HL-60 (cell line): ENCODE measurements at regions not wholly inside any gene's neighbourhood (a gene's known extent, or its start where the extent isn't known, plus 50 kb on each side); places are given as distances from the start of the nearest gene placed in this dataset.

Source experiments
- DNase-seq, 2 experiments: peaks; one replicate each; pipeline ENCODE4 v3.0.0-alpha.2; 2010 to 2020; ENCODE audit warnings: low read depth in 1 of 2, low spot score in 1 of 2
- H3K27ac ChIP-seq: fragments of 250-450 bp; sonication (Bioruptor Pico); replicated peaks from 2 replicates; pipeline ENCODE4 v1.5.1; 2020; ENCODE audit warnings: mild to moderate bottlenecking, moderate library complexity
- H3K27me3 ChIP-seq: fragments of 250-450 bp; sonication (Bioruptor Pico); 2 replicates; pipeline ENCODE4 v1.5.1; 2021; ENCODE audit warnings: mild to moderate bottlenecking, moderate library complexity; ENCODE audit not compliant: insufficient read depth, poor library complexity, severe bottlenecking
- H3K4me3 ChIP-seq: replicated peaks from 2 replicates; pipeline ENCODE4 v1.5.1; 2011; ENCODE audit warnings: mild to moderate bottlenecking, control low read depth, low read length; ENCODE audit not compliant: insufficient read depth
- GABPA ChIP-seq: IDR thresholded peaks from 2 replicates; pipeline ENCODE4 v1.6.1; 2012; ENCODE audit warnings: low read depth
- POLR2AphosphoS5 ChIP-seq: IDR thresholded peaks from 2 replicates; pipeline ENCODE4 v1.6.1; 2012; ENCODE audit warnings: low read depth
- SPI1 ChIP-seq: IDR thresholded peaks from 2 replicates; pipeline ENCODE4 v1.6.1; 2012; ENCODE audit warnings: low read depth, mild to moderate bottlenecking, borderline replicate concordance
- TF ChIP-seq, protein P1 (sequence below): IDR thresholded peaks from one replicate; pipeline ENCODE4 v1.5.1; 2011; ENCODE audit warnings: low read length, control low read depth, inconsistent platforms; ENCODE audit not compliant: insufficient read depth
- TF ChIP-seq, protein P2 (sequence below): IDR thresholded peaks from 2 replicates; pipeline ENCODE4 v1.6.1; 2012; ENCODE audit warnings: low read depth; ENCODE audit not compliant: insufficient replicate concordance

DNA sequence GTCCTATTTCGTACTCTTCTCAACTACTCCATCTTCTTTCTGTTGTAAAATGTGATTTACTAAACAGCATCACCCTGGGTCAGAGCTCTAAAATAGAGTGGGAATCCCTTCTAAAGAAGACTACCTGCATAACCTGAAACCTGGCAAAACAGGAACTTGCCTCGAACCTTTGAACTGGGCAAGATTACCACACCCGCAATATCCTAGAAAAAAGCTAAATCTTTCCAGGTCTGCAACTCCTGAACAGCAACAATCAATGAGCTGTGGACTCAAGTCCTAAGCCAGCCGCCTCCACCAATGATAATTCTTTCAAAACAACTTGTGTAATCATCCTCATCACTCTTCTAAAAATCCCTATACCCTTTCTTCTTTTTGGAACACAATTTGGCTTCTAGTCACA, 824.2 kb upstream of the COBL start:
- DNase-seq = no peak
- Histone ChIP-seq H3K4me3 (no peak overlapping the region), H3K27me3 (no peaks in the 10 kb centered on the region), H3K27ac (no peak overlapping the region)
- TF ChIP-seq SPI1 (no peak), POLR2AphosphoS5 (no peak), GABPA (no peak)
- TF ChIP-seq, protein P1, sequence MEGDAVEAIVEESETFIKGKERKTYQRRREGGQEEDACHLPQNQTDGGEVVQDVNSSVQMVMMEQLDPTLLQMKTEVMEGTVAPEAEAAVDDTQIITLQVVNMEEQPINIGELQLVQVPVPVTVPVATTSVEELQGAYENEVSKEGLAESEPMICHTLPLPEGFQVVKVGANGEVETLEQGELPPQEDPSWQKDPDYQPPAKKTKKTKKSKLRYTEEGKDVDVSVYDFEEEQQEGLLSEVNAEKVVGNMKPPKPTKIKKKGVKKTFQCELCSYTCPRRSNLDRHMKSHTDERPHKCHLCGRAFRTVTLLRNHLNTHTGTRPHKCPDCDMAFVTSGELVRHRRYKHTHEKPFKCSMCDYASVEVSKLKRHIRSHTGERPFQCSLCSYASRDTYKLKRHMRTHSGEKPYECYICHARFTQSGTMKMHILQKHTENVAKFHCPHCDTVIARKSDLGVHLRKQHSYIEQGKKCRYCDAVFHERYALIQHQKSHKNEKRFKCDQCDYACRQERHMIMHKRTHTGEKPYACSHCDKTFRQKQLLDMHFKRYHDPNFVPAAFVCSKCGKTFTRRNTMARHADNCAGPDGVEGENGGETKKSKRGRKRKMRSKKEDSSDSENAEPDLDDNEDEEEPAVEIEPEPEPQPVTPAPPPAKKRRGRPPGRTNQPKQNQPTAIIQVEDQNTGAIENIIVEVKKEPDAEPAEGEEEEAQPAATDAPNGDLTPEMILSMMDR = no peak
- TF ChIP-seq, protein P2, sequence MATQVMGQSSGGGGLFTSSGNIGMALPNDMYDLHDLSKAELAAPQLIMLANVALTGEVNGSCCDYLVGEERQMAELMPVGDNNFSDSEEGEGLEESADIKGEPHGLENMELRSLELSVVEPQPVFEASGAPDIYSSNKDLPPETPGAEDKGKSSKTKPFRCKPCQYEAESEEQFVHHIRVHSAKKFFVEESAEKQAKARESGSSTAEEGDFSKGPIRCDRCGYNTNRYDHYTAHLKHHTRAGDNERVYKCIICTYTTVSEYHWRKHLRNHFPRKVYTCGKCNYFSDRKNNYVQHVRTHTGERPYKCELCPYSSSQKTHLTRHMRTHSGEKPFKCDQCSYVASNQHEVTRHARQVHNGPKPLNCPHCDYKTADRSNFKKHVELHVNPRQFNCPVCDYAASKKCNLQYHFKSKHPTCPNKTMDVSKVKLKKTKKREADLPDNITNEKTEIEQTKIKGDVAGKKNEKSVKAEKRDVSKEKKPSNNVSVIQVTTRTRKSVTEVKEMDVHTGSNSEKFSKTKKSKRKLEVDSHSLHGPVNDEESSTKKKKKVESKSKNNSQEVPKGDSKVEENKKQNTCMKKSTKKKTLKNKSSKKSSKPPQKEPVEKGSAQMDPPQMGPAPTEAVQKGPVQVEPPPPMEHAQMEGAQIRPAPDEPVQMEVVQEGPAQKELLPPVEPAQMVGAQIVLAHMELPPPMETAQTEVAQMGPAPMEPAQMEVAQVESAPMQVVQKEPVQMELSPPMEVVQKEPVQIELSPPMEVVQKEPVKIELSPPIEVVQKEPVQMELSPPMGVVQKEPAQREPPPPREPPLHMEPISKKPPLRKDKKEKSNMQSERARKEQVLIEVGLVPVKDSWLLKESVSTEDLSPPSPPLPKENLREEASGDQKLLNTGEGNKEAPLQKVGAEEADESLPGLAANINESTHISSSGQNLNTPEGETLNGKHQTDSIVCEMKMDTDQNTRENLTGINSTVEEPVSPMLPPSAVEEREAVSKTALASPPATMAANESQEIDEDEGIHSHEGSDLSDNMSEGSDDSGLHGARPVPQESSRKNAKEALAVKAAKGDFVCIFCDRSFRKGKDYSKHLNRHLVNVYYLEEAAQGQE = no peak

DNA sequence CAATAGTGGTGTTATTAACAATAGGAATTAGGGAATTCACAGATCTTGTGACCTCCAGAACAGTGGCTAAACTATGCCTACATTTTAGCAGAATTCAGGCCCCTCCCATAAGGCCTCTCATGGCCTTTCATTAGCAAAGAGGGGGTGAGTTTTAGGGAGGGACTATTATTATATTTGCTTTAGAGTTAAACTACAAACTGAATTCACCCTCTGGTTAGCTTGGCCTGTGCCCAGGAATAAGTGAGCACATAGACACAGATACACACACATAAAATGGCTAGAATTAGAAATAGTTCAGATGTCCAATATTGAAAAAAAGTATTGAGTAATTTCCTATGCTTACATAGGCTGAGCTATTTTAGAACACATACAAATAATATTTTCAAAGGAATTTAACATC, 818.8 kb upstream of the COBL start:
- TF ChIP-seq, protein P1 = no peak
- no peak for TF ChIP-seq GABPA
- TF ChIP-seq SPI1 = no peak
- TF ChIP-seq, protein P2 = no peak
- no peak for TF ChIP-seq POLR2AphosphoS5
- DNase-seq = no peak
- Histone ChIP-seq H3K27me3 (no peaks in the 10 kb centered on the region), H3K27ac (no peak overlapping the region), H3K4me3 (no peak overlapping the region)

DNA sequence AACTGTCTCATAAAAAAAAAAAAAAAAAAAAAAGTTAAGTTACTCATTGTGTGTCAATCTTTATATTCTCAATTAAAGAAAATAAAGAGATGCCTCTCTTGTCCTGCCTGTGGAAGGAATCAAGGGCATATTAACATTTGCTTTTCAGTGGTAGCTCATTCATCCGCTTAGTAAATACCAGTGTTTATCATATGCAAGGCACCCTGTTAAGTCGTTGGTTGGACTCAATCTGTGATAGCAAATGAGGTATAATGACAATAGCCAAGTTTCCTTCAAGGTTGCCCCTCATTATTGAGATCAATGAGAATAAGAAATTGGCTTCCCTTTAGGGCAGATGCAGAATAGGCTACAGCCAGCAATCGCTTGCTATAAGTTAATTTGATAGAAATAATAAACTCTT, 812.7 kb upstream of the COBL start:
- no peak for DNase-seq
- Histone ChIP-seq H3K27me3 (no peaks in the 10 kb centered on the region), H3K4me3 (no peak overlapping the region), H3K27ac (no peak overlapping the region)
- TF ChIP-seq, protein P1 = no peak
- TF ChIP-seq SPI1 = no peak
- no peak for TF ChIP-seq POLR2AphosphoS5
- TF ChIP-seq GABPA = no peak
- TF ChIP-seq, protein P2 = no peak
